ENCODE measurements at regions not wholly inside any gene's neighbourhood (a gene's known extent, or its start where the extent isn't known, plus 50 kb on each side); places are given as distances from the start of the nearest gene placed in this dataset.

DNA sequence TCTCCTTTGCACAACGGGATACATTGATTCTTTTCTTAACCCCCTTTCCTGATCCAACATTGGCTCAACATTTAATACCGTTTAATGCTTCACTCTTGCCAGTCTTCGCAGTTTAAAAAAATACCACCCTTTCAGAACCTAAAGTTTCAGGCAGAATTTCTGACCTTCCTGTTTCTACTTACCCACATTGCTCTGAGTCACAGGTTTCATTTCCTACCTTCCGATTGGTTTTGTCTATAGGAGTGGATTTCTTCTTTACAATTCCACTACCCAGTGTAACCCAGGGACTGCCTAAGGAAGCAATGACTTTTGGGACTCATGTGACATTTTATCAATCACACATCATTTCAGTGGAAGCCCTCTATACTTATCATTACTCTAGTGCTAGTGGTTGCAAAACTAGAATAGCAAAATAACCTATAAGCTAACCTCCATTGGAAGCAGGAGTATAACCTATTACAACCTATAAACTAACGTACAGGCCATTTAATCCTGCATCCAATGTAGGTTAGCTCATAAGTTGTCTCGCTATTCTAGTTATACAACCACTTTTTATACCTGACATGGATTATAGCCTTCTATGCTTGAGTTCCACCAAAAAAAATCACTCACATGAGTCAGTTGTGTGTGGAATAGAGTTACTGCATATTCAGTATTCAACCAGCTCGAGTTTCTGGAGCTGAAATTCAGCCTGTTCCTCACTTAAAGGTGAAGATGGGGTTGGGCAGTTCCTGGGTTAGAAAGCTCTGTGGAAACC is 64.9 kb upstream of the KITLG start:
- Histone ChIP-seq H4K20me1 (ENCODE audit: control insufficient read depth, insufficient read depth, low read depth, low read length) (no peaks in the 10 kb centered on the region), H3F3A (ENCODE audit: control insufficient read depth, insufficient read depth) (no peaks in the 10 kb centered on the region), H3K79me2 (ENCODE audit: control insufficient read depth, low read length) (no peaks in the 10 kb centered on the region), H3K27me3 (ENCODE audit: control insufficient read depth, low read length) (no peaks in the 10 kb centered on the region), H3K9me2 (replicated peaks; ENCODE audit: control insufficient read depth, low read length) (no peaks in the 10 kb centered on the region), H3K4me3 (ENCODE audit: low read length) (no peak overlapping the region), H3K4me2 (ENCODE audit: low read length) (no peak overlapping the region), H3K9me3 (ENCODE audit: control insufficient read depth, insufficient read depth, low read length) (no peaks in the 10 kb centered on the region), H3K27ac (ENCODE audit: low read depth, low read length) (no peak overlapping the region), H3K36me3 (ENCODE audit: control insufficient read depth, low read length) (no peaks in the 10 kb centered on the region), H3K4me1 (ENCODE audit: control insufficient read depth, low read length) (no peaks in the 10 kb centered on the region)
- no peak for TF ChIP-seq EZH2phosphoT487 (IDR thresholded peaks at IDR 0.05; ENCODE audit: borderline replicate concordance, low read length)
- TF ChIP-seq, protein P1, sequence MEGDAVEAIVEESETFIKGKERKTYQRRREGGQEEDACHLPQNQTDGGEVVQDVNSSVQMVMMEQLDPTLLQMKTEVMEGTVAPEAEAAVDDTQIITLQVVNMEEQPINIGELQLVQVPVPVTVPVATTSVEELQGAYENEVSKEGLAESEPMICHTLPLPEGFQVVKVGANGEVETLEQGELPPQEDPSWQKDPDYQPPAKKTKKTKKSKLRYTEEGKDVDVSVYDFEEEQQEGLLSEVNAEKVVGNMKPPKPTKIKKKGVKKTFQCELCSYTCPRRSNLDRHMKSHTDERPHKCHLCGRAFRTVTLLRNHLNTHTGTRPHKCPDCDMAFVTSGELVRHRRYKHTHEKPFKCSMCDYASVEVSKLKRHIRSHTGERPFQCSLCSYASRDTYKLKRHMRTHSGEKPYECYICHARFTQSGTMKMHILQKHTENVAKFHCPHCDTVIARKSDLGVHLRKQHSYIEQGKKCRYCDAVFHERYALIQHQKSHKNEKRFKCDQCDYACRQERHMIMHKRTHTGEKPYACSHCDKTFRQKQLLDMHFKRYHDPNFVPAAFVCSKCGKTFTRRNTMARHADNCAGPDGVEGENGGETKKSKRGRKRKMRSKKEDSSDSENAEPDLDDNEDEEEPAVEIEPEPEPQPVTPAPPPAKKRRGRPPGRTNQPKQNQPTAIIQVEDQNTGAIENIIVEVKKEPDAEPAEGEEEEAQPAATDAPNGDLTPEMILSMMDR (IDR thresholded peaks at IDR 0.05; ENCODE audit: low read depth, low read length, poor library complexity, severe bottlenecking) = no peak

DNA sequence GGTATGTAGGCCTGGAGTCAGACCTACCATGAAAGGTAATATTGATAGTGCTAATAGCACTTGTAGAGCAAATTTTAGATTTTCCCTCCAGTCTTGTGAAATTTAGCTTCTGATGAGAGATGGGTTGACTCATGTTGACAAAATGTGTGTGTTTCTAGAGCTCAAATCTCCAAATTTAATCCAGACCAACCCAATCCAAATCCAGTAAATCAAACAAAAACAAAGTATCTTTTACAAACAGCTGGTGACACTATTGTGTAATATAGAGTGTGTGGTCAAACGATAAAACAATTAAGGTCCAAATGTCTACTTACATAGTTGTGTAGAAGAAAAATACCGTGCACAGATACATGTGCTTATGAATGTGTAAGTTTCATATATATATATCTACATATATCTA is 63.4 kb upstream of the KITLG start:
- Histone ChIP-seq H3K4me1 (ENCODE audit: control insufficient read depth, low read length) (no peaks in the 10 kb centered on the region), H3K9me2 (replicated peaks; ENCODE audit: control insufficient read depth, low read length) (no peaks in the 10 kb centered on the region), H3K4me3 (ENCODE audit: low read length) (no peak overlapping the region), H4K20me1 (ENCODE audit: control insufficient read depth, insufficient read depth, low read depth, low read length) (no peaks in the 10 kb centered on the region), H3K4me2 (ENCODE audit: low read length) (no peak overlapping the region), H3F3A (ENCODE audit: control insufficient read depth, insufficient read depth) (no peaks in the 10 kb centered on the region), H3K9me3 (ENCODE audit: control insufficient read depth, insufficient read depth, low read length) (no peaks in the 10 kb centered on the region), H3K36me3 (ENCODE audit: control insufficient read depth, low read length) (no peaks in the 10 kb centered on the region), H3K79me2 (ENCODE audit: control insufficient read depth, low read length) (no peaks in the 10 kb centered on the region), H3K27me3 (ENCODE audit: control insufficient read depth, low read length) (no peaks in the 10 kb centered on the region), H3K27ac (ENCODE audit: low read depth, low read length) (no peak overlapping the region)
- TF ChIP-seq EZH2phosphoT487 (IDR thresholded peaks at IDR 0.05; ENCODE audit: borderline replicate concordance, low read length) = no peak

DNA sequence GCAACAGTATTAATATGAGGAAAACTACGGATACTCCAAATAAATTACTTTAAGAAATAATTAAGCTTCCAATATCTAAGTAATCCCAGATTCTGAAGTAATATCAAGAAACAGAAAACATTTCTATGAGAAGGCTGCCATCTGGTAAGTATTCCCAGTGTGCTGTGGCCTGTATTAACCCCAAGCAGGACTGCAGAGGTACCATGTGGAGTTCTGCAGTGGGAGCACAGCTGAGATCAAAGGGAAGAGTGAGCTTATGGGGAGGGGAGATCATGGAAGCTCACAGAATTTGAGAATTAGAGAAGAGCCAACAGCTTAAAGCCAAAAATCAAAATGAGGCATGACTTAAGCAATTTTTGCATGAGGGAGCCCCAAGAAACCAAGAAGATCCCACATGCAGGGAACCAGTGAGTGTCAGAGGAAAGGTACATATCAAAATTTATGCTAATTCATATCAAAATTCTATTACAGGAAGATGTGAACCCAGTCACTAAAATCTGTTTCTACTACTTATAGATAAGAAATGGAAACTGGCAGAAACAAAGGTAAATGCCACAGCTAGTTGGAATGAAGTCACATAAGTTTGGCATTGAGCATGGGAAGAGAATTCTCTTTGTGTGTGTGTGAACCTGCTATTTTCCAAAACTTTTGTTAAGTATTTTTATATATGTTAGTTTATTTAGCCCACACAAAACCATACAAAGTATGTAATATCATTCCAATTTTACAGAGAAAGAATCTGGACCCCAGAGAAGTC is 62.6 kb upstream of the KITLG start:
- no peaks in the 10 kb centered on the region for H4K20me1 ChIP-seq (ENCODE audit: control insufficient read depth, insufficient read depth, low read depth, low read length)
- H3K9me3 ChIP-seq (ENCODE audit: control insufficient read depth, insufficient read depth, low read length) = no peaks in the 10 kb centered on the region
- no peaks in the 10 kb centered on the region for H3K9me2 ChIP-seq (replicated peaks; ENCODE audit: control insufficient read depth, low read length)
- no peak overlapping the region for H3K4me3 ChIP-seq (ENCODE audit: low read length)
- no peak overlapping the region for H3K4me2 ChIP-seq (ENCODE audit: low read length)
- TF ChIP-seq EZH2phosphoT487 (IDR thresholded peaks at IDR 0.05; ENCODE audit: borderline replicate concordance, low read length) = no peak
- TF ChIP-seq, protein P1 (IDR thresholded peaks at IDR 0.05; ENCODE audit: low read depth, low read length, poor library complexity, severe bottlenecking) = no peak
- H3K36me3 ChIP-seq (ENCODE audit: control insufficient read depth, low read length) = no peaks in the 10 kb centered on the region
- no peaks in the 10 kb centered on the region for H3K79me2 ChIP-seq (ENCODE audit: control insufficient read depth, low read length)
- H3K27ac ChIP-seq (ENCODE audit: low read depth, low read length) = no peak overlapping the region
- H3K27me3 ChIP-seq (ENCODE audit: control insufficient read depth, low read length) = no peaks in the 10 kb centered on the region
- H3K4me1 ChIP-seq (ENCODE audit: control insufficient read depth, low read length) = no peaks in the 10 kb centered on the region
- no peaks in the 10 kb centered on the region for H3F3A ChIP-seq (ENCODE audit: control insufficient read depth, insufficient read depth)

All from DOHH2 (cell line).